Middle frontal gyrus (tissue), 1 donor: ENCODE measurements at regions not wholly inside any gene's neighbourhood (a gene's known extent, or its start where the extent isn't known, plus 50 kb on each side); places are given as distances from the start of the nearest gene placed in this dataset.

Experiments
- DNase-seq: peaks from one replicate; pipeline ENCODE4 v3.0.0-alpha.2; 2015; ENCODE audit warnings: low spot score; ENCODE audit errors: extremely low spot score

- no peak for DNase-seq
These were observed 156.5 kb downstream of the MOXD1 start for GRCh38 chr6:132244744-132245143.

DNA sequence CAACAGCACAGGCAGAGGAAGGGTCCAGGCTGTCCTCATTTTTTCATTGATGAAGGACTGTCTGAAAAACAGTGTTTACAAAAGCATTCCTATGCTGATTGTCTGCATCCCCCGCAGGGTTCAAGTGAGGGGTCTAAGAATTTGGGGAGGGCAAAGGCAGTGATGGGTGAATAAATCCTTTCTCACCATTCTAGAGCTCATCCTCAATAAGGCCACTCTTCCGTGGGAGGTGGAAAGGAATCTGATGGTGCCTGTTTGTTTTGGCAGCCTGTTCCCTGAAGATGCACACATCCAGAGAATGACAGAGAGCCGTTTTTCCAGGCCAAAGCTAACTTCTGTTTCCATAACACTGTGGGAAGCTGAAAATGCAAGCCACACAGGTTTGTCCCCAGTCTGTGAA lies 164.5 kb downstream of the MOXD1 start:
- DNase-seq = no peak

DNA sequence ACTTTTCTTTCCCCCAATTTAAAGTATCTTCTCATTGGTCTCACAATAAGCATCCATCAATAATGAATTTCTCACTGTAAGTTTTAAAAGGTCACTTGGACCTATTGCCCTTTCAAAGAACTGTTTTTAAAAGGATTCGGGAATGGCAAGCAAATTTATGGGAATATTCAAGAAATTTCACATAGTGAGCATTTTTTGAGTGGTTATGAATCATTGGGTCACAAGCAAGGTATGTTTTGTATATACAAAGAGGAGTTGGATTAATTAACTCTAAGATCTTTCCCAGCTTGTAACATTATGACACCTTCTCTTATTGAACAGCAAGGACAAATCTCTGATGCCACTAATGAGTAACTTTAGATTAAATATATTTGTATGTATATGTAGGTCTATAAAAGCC lies 165.0 kb downstream of the MOXD1 start:
- DNase-seq = no peak

GRCh38 chr6:132235596-132236280 lies 165.5 kb downstream of the MOXD1 start:
- no peak for DNase-seq

GRCh38 chr6:132234356-132234755 lies 166.9 kb downstream of the MOXD1 start:
- DNase-seq = no peak

DNA sequence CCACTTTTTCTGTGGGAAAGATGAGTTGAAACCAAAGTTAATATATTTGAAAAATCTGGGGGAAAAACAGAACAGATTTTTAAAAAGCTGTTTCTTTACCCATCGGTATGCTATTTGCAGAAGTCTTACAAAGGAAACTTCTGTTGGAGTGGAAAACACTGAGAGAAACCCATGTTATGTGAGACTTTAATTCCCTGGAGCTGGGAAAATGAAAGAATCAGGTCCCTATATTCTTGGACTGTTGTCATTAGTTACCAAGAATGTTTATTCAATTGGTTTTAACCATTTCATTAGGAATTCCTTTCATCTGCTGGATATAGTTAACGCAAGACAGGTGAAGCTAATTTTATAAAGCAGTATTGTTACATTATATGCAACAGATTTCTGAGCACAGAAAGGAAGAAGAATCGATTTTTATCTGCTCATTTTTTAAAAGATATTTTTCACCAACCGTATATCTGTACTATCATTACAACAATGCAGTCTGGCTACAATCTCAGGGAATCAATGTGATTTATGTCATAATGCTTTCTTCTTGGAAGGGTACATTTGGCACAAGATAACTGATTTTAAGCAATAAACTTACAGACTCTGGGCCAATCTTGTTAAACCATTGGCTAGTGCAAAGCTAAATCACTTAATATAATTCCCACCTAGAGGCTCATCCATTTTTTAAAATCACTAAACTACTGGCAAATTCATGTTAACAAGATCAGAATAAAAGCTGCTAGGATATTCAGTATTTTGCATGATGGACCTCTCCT lies 170.0 kb downstream of the MOXD1 start:
- no peak for DNase-seq

DNA sequence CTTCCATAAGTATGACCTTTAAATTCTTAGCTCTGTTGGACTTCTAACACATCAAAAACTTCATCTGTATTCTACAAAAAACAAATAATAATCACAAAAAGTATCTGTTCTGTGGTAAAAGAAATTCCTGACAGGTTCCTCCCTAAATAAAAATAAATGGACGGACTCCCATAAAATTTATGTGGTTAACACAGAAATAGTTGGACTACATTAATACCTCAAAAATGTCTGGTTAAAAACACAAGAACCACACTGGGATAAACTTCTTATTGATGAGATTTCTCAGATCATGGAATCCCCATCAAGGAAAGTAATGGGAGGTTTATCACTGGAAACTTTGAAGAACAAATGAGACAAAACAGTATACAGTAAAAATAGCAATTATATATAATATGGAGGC lies 172.4 kb downstream of the MOXD1 start:
- DNase-seq = no peak

DNA sequence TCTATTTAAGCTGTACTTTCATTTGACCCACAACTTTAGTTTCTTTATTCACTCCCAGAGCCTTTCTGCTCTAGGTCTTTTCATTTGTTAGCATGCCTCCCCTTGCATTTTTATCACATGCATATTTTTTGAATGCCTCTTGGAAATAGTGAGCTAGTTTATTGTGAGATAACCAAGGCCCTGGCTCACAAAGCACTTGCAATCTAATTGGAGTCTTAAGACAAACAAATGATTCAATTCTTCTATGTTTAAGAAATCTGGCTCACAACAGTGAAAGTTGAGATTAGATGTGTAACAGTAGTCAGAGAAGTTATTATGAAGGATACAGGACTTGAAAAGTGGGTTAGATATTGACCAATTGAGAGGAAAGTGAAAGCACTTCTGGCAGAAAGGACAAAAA lies 173.4 kb downstream of the MOXD1 start:
- no peak for DNase-seq

DNA sequence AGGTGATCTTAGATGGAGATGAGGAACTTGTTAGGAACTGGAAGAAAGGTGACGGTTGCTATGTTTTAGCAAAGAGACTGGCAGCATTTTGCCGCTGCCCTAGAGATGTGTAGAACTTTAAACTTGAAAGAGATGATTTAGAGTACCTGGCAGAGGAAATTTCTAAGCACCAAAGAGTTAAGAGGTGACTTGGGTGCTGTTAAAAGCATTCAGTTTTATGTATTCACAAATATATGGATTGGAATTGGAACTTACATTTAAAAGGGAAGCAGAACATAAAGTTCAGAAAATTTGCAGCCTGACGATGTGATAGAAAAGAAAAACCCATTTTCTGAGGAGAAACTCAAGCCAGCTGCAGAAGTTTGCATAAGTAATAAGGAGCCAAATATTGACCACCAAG lies 176.3 kb downstream of the MOXD1 start:
- no peak for DNase-seq

DNA sequence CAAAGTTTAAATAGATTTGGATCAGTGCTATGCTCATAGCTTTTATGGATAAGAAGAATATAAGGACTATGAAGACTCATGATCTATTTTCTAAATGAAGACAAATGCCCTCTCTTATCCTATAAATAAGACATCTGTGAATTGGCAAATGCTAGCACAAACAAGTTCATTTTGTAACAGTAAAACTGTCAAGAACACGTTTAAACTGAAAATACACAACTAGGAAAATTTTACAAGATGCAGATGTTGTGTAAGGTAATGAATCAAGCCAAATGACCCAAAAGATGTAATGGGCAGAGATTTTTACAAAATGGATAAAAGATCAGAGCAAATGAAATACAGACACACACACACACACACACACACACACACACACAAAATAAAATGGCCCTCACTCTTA lies 180.5 kb downstream of the MOXD1 start:
- DNase-seq = no peak

DNA sequence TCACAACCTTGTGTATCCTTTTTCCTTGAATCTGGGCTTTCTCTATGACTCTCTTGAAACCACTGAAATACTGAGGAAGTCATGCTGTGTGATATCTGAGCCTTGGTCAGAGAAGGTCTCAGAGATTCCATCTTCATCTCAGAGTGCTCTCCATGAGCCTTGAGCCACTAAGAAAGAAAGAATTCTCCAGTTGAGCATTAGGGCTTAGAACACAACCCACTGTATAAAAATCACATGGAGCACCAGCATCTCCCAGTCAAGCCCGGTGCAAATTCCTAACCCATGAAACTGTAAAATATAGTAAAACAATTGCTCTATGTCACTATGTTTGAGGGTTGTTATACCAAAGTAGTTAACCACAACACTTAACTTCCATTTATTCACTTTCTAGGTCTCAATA lies 181.4 kb downstream of the MOXD1 start:
- no peak for DNase-seq

DNA sequence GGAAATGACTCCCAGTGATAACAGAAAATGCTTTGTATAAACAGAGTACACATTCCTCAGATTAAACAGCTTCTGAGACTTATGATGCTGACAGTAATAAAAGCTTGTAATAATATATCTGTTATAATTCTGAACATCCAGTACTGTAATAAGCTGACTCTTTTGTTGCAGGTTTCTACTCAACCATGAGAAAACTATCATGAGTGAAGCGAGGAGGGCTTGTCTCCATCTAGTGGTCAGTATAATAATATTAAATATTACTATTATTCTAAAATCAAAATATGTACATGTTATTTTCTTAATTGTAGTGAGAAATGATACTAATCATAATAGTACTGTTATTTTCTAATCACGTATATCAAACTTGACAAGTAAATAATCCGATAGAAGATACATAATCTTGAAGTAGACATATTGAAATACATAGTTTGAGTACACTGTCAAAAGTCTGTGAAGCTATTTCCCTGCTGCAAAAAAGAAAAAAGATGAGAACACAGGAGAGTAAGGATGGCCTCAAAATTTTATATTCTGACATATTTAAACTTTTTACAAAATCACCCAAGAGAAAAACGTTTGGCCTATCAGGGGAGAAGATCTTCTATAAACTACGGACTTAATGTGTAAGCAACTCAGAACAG lies 183.1 kb downstream of the MOXD1 start:
- DNase-seq = no peak

GRCh38 chr6:132215805-132216204 lies 185.5 kb downstream of the MOXD1 start:
- no peak for DNase-seq

GRCh38 chr6:132214716-132215115 lies 186.6 kb downstream of the MOXD1 start:
- DNase-seq = no peak

DNA sequence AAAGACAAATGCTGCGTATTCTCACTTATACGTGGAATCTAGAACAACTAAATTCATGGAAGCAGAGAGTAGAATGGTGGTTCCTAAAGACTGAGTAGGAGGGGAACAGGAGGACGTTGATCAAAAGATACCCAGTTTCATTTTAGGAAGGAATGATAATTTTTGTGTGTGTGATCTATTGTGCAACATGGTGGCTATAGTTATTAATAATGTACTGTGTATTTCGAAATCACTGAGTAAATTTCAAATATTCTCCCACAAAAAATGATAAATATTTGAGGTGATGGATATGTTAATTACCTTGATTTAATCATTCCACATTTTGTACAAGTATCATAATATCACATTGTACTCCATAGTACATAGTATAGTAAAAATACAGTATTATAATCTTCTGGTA lies 187.5 kb downstream of the MOXD1 start:
- DNase-seq = no peak

DNA sequence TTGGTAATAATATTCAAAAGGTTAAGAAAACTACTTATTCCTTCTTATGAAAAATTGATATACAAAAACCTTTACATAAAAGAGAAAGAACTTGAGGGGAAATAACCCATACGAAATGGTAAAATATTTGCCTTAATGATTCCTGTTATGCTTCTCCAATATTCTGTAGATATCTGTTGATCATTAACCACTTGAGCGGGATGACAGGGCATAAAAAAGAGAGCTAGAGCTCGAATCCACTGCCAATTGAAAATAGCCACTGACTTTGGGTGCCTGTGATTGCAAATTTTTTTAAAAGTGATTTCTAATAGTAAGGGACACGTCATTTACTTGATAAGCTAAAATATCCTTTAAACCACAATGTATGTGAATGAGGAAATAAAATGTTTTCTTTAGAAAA lies 188.1 kb downstream of the MOXD1 start:
- DNase-seq = no peak

GRCh38 chr6:132210886-132211563 lies 190.2 kb downstream of the MOXD1 start:
- DNase-seq = no peak

DNA sequence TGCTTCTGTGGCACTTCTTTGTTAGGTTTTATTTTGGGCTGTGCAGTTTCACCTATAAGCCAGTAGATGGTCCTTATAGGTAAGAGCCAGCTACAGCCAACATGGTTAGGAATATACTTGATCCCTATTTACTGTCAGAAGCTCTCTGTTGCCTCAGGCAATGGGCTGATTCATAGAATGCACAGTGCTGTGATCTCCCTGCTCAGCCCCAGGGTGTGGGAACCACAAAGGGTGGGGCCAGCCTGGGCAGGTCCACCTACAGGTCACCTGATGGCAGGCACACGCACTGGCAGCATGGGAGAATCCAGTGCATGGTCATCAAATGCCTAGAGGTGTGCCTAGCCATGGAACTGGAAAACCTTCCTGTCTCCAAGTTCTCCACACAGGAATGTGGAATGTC lies 191.9 kb downstream of the MOXD1 start:
- no peak for DNase-seq

- no peak for DNase-seq
These were observed 193.3 kb downstream of the MOXD1 start for GRCh38 chr6:132207991-132208390.

DNA sequence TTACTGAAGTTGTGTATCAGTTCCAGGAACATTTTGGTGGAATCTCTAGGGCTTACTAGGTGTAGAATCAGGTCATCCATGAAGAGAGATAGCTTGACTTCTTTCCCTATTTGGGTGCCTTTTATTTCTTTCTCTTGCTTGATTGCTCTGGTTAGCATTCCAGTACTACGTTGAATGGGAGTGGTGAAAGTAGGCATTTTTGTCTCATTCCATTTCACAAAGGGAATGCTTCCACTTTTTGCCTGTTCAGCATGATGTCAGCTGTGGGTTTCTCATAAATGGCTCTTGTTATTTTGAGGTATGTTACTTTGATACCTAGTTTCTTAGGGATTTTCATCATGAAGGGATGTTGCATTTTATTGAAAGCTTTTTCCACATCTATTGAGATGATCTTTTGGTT lies 195.3 kb downstream of the MOXD1 start:
- no peak for DNase-seq

DNA sequence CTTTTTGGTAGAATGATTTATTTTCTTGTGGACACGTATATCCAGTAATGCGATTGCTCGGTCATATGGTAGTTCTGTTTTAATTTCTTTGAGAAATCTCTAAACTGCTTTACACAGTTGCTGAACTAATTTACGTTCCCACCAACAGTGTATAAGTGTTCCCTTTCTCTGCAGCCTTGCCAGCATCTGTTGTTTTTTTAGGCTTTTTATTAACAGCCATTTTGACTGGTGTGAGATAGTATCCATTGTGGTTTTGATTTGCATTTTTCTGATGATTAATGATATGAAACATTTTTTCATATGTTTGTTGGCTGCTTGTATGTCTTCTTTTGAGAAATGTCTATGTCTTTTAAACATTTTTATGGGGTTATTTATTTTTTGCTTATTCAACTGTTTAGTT lies 196.7 kb downstream of the MOXD1 start:
- DNase-seq = no peak

DNA sequence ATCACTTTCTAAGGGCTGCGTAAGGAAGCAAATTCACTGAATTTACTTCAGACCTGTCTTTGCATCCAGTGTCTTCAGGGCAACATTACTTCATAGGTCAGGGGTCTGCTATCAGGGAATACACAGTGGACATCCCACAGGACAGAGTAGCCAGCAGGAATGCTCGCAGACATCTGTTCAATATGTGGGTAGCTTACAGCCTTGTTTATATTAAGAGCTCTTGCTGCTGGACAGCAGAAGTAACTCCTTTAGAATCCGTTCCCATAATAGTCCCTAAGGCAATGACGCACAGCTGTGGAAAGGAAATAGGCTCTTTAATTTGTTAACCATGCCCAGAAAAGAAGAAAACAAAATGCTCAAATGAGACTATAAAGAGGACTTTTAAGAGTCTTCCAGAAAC lies 198.7 kb downstream of the MOXD1 start:
- no peak for DNase-seq
